OCI-LY1 (cell line): ENCODE measurements at regions not wholly inside any gene's neighbourhood (a gene's known extent, or its start where the extent isn't known, plus 50 kb on each side); places are given as distances from the start of the nearest gene placed in this dataset.

Source experiments
- H2AFZ ChIP-seq: fragments of 200-600 bp; sonication (generic), shearing (Covaris generic); 2 replicates; pipeline ENCODE4 v1.6.0; 2014; ENCODE audit warnings: antibody characterized with exemption, mild to moderate bottlenecking, low read length
- H3F3A ChIP-seq: fragments of 200-600 bp; sonication (generic), shearing (Covaris generic); 2 replicates; pipeline ENCODE4 v1.6.0; 2014; ENCODE audit warnings: mild to moderate bottlenecking, antibody characterized with exemption, low read length, moderate library complexity; ENCODE audit not compliant: insufficient read depth
- H3K27ac ChIP-seq: fragments of 200-600 bp; sonication (generic); 2 replicates; pipeline ENCODE4 v1.5.1; 2014; ENCODE audit warnings: low read length, mixed run types, mild to moderate bottlenecking, low read depth; ENCODE audit not compliant: poor library complexity, severe bottlenecking
- H3K27me3 ChIP-seq: fragments of 200-600 bp; sonication (generic); 2 replicates; pipeline ENCODE4 v1.6.0; 2014; ENCODE audit warnings: antibody characterized with exemption, mild to moderate bottlenecking, low read length, moderate library complexity; ENCODE audit not compliant: insufficient read depth
- H3K36me3 ChIP-seq: fragments of 200-600 bp; sonication (generic); 2 replicates; pipeline ENCODE4 v1.6.1; 2014; ENCODE audit warnings: mild to moderate bottlenecking, antibody characterized with exemption, low read length, moderate library complexity, mixed read lengths; ENCODE audit not compliant: insufficient read depth
- H3K4me1 ChIP-seq: fragments of 200-600 bp; sonication (generic); 2 replicates; pipeline ENCODE4 v1.5.1; 2014; ENCODE audit warnings: mild to moderate bottlenecking, low read length, moderate library complexity; ENCODE audit not compliant: insufficient read depth, severe bottlenecking
- H3K4me2 ChIP-seq: fragments of 200-600 bp; sonication (generic), shearing (Covaris generic); 2 replicates; pipeline ENCODE4 v1.6.1; 2014; ENCODE audit warnings: low read length
- H3K4me3 ChIP-seq: fragments of 200-600 bp; sonication (generic); 2 replicates; pipeline ENCODE4 v1.5.1; 2014; ENCODE audit warnings: low read length, low read depth, mild to moderate bottlenecking, mixed read lengths; ENCODE audit not compliant: poor library complexity, severe bottlenecking
- H3K79me2 ChIP-seq: fragments of 200-600 bp; shearing (Covaris generic); 2 replicates; pipeline ENCODE4 v1.6.1; 2016; ENCODE audit warnings: mixed run types, low read length, mixed read lengths; ENCODE audit not compliant: insufficient read depth
- H3K9ac ChIP-seq: fragments of 200-600 bp; sonication (generic), shearing (Covaris generic); 2 replicates; pipeline ENCODE4 v1.6.1; 2014; ENCODE audit warnings: mild to moderate bottlenecking, low read length, mixed read lengths
- H3K9me2 ChIP-seq: fragments of 200-600 bp; sonication (generic), shearing (Covaris generic); 2 replicates; pipeline ENCODE4 v1.6.1; 2014; ENCODE audit warnings: low read depth, mild to moderate bottlenecking, low read length, mixed read lengths
- H3K9me3 ChIP-seq: fragments of 200-600 bp; shearing (Covaris generic); 2 replicates; pipeline ENCODE4 v1.6.1; 2014; ENCODE audit warnings: low read length, mixed read lengths
- H4K20me1 ChIP-seq: fragments of 200-600 bp; sonication (generic), shearing (Covaris generic); 2 replicates; pipeline ENCODE4 v1.6.0; 2016; ENCODE audit warnings: mild to moderate bottlenecking, low read length; ENCODE audit not compliant: insufficient read depth
- CTCF ChIP-seq: fragments of 200-600 bp; sonication (generic), shearing (Covaris generic); IDR thresholded peaks from 2 replicates; pipeline ENCODE4 v1.5.1; 2017; ENCODE audit warnings: mild to moderate bottlenecking, antibody characterized with exemption, low read length, moderate library complexity, mixed read lengths
- EZH2 ChIP-seq: fragments of 200-600 bp; sonication (generic), shearing (Covaris generic); IDR thresholded peaks from 2 replicates; pipeline ENCODE4 v1.8.0; 2017; ENCODE audit warnings: borderline replicate concordance, mixed run types, mild to moderate bottlenecking, antibody characterized with exemption, low read length, moderate library complexity, mixed read lengths

GRCh38 chr1:157310401-157310800 lies 172.2 kb upstream of the ETV3 start:
- H3K4me2 ChIP-seq, result no peak overlapping the region
- H3K27ac ChIP-seq, result no peak overlapping the region
- no peaks in the 10 kb centered on the region for H3K27me3 ChIP-seq
- H3K9me2 ChIP-seq, result no peaks in the 10 kb centered on the region
- H3K79me2 ChIP-seq, result no peaks in the 10 kb centered on the region
- no peaks in the 10 kb centered on the region for H3F3A ChIP-seq
- H3K4me3 ChIP-seq, result no peak overlapping the region
- H3K36me3 ChIP-seq, result no peaks in the 10 kb centered on the region
- H3K9me3 ChIP-seq, result no peaks in the 10 kb centered on the region
- H4K20me1 ChIP-seq, result no peaks in the 10 kb centered on the region
- no peak overlapping the region for H3K9ac ChIP-seq
- H2AFZ ChIP-seq, result no peak overlapping the region
- no peaks in the 10 kb centered on the region for H3K4me1 ChIP-seq
- TF ChIP-seq EZH2, result no peak
- no peak for TF ChIP-seq CTCF

GRCh38 chr1:157307491-157307890 lies 169.3 kb upstream of the ETV3 start:
- TF ChIP-seq CTCF (no peak), EZH2 (no peak)
- no peak overlapping the region for H3K4me3 ChIP-seq
- H3K9me3 ChIP-seq, result no peaks in the 10 kb centered on the region
- H3F3A ChIP-seq, result no peaks in the 10 kb centered on the region
- H3K79me2 ChIP-seq, result no peaks in the 10 kb centered on the region
- no peaks in the 10 kb centered on the region for H4K20me1 ChIP-seq
- no peaks in the 10 kb centered on the region for H3K27me3 ChIP-seq
- H3K9me2 ChIP-seq, result no peaks in the 10 kb centered on the region
- H3K27ac ChIP-seq, result no peak overlapping the region
- H3K4me1 ChIP-seq, result no peaks in the 10 kb centered on the region
- no peaks in the 10 kb centered on the region for H3K36me3 ChIP-seq
- H2AFZ ChIP-seq, result no peak overlapping the region
- H3K4me2 ChIP-seq, result no peak overlapping the region
- H3K9ac ChIP-seq, result no peak overlapping the region

- Histone ChIP-seq H4K20me1 (no peaks in the 10 kb centered on the region), H3K36me3 (no peaks in the 10 kb centered on the region), H3K4me1 (no peaks in the 10 kb centered on the region), H3K4me2 (no peak overlapping the region), H3K27me3 (no peaks in the 10 kb centered on the region), H3F3A (no peaks in the 10 kb centered on the region), H3K9ac (no peak overlapping the region), H3K4me3 (no peak overlapping the region), H2AFZ (no peak overlapping the region), H3K79me2 (no peaks in the 10 kb centered on the region), H3K9me2 (no peaks in the 10 kb centered on the region), H3K9me3 (no peaks in the 10 kb centered on the region), H3K27ac (no peak overlapping the region)
- no peak for TF ChIP-seq EZH2
- TF ChIP-seq CTCF, result no peak
Measured at GRCh38 chr1:157306896-157307295, 168.7 kb upstream of the ETV3 start.
